ENCODE measurements at regions not wholly inside any gene's neighbourhood (a gene's known extent, or its start where the extent isn't known, plus 50 kb on each side); places are given as distances from the start of the nearest gene placed in this dataset.

DNA sequence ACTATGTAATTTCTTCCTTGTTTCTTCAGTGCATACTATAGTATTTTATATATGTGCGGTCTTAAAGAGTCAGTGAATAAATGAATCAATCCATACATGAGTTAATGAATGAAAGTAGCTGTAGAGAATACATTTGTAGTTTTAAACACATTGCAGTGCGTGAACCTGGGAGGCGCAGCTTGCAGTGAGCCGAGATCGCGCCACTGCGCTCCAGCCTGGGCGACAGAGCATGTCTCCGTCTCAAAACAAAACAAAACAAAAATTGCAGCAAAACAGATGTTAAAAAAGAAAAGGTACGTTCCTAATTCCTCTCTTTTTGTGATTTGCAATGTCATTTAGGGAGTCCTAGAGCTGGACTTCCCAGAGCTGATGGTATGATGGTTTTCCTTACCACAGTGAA is 1144.8 kb upstream of the FANCL start:
- Histone ChIP-seq H3K27ac (no peak overlapping the region), H3K27me3 (no peaks in the 10 kb centered on the region), H3K36me3 (no peaks in the 10 kb centered on the region), H3K4me3 (no peak overlapping the region), H3K9me3 (no peaks in the 10 kb centered on the region), H3K4me1 (no peaks in the 10 kb centered on the region)
- TF ChIP-seq, protein P1, sequence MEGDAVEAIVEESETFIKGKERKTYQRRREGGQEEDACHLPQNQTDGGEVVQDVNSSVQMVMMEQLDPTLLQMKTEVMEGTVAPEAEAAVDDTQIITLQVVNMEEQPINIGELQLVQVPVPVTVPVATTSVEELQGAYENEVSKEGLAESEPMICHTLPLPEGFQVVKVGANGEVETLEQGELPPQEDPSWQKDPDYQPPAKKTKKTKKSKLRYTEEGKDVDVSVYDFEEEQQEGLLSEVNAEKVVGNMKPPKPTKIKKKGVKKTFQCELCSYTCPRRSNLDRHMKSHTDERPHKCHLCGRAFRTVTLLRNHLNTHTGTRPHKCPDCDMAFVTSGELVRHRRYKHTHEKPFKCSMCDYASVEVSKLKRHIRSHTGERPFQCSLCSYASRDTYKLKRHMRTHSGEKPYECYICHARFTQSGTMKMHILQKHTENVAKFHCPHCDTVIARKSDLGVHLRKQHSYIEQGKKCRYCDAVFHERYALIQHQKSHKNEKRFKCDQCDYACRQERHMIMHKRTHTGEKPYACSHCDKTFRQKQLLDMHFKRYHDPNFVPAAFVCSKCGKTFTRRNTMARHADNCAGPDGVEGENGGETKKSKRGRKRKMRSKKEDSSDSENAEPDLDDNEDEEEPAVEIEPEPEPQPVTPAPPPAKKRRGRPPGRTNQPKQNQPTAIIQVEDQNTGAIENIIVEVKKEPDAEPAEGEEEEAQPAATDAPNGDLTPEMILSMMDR (IDR thresholded peaks at IDR 0.05), result no peak
- no peak for TF ChIP-seq POLR2A (IDR thresholded peaks at IDR 0.05)
- TF ChIP-seq POLR2AphosphoS5 (IDR thresholded peaks at IDR 0.05), result no peak
- no peak for DNase-seq (ENCODE audit: low spot score in 2 of 2)
- intact Hi-C loops (cut with DNase I; ENCODE audit: low total_unique reads), result no loop called here

GRCh38 chr2:59383473-59383872 is 1142.3 kb upstream of the FANCL start:
- Histone ChIP-seq H3K36me3 (no peaks in the 10 kb centered on the region), H3K9me3 (peaks cover 0 to 6% of the 10 kb centered on the region in 2 donors), H3K4me1 (no peaks in the 10 kb centered on the region), H3K27ac (no peak overlapping the region), H3K4me3 (no peak overlapping the region), H3K27me3 (no peaks in the 10 kb centered on the region)
- intact Hi-C loops (cut with DNase I; ENCODE audit: low total_unique reads), result no loop called here
- no peak for DNase-seq (ENCODE audit: low spot score in 2 of 2)
- TF ChIP-seq, protein P1 (IDR thresholded peaks at IDR 0.05), result no peak
- no peak for TF ChIP-seq POLR2AphosphoS5 (IDR thresholded peaks at IDR 0.05)
- TF ChIP-seq POLR2A (IDR thresholded peaks at IDR 0.05), result no peak

DNA sequence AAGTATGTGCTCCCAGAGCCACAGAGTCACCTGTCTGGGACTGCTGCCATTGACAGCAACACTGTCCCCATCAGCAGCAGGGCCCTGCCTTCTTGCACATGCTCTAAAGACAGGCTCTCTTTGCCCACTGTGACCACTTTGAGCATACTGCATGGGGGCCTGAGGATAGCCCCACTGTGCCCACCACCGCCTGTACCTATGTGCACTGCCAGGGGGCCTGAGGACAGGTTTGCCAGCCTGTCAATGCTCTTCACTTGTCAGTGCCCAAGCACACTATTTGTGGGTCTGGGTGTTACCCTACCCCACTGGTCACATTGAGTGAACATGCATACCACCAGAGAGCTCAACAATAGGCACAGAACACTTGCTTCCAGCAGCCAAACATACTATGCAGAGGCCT is 1137.0 kb upstream of the FANCL start:
- intact Hi-C loops (cut with DNase I; ENCODE audit: low total_unique reads), result no loop called here
- no peak overlapping the region for H3K27ac ChIP-seq
- no peaks in the 10 kb centered on the region for H3K4me1 ChIP-seq
- H3K36me3 ChIP-seq, result no peaks in the 10 kb centered on the region
- H3K4me3 ChIP-seq, result no peak overlapping the region
- H3K9me3 ChIP-seq, result peaks cover 0 to 9% of the 10 kb centered on the region in 2 donors
- TF ChIP-seq POLR2A (IDR thresholded peaks at IDR 0.05), result no peak
- TF ChIP-seq, protein P1 (IDR thresholded peaks at IDR 0.05), result no peak
- TF ChIP-seq POLR2AphosphoS5 (IDR thresholded peaks at IDR 0.05), result no peak
- no peak for DNase-seq (ENCODE audit: low spot score in 2 of 2)
- no peaks in the 10 kb centered on the region for H3K27me3 ChIP-seq

- Histone ChIP-seq H3K36me3 (no peaks in the 10 kb centered on the region), H3K4me1 (no peaks in the 10 kb centered on the region), H3K4me3 (no peak overlapping the region), H3K9me3 (peaks cover 0 to 6% of the 10 kb centered on the region in 2 donors), H3K27ac (no peak overlapping the region), H3K27me3 (no peaks in the 10 kb centered on the region)
- TF ChIP-seq POLR2AphosphoS5 (IDR thresholded peaks at IDR 0.05), result no peak
- TF ChIP-seq, protein P1 (IDR thresholded peaks at IDR 0.05), result no peak
- TF ChIP-seq POLR2A (IDR thresholded peaks at IDR 0.05), result no peak
- no peak for DNase-seq (ENCODE audit: low spot score in 2 of 2)
- intact Hi-C loops (cut with DNase I; ENCODE audit: low total_unique reads), result no loop called here
Measured at GRCh38 chr2:59366288-59366687, 1125.2 kb upstream of the FANCL start.

DNA sequence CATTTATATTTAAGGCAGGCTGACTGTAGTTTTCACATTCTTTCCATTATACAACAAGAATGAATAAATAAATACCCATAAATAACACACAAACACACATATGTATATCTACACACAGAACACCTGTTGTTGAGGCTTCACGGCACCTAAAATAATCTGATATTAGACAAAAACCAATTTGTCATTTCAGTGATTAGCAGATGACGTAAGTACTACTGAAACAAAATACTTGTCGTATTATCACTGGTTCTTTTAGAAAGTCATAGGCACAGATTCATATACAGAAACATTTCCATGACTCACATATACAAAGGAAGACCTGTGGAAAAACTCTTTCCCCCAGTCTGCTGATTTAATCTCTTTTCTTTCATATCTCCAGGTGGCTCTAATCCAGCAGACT is 1113.4 kb upstream of the FANCL start:
- H3K27ac ChIP-seq, result peak overlapping the region; percentile 46 to 52
- TF ChIP-seq POLR2AphosphoS5 (IDR thresholded peaks at IDR 0.05) (no peak), POLR2A (IDR thresholded peaks at IDR 0.05) (no peak)
- TF ChIP-seq, protein P1 (IDR thresholded peaks at IDR 0.05), result no peak
- peaks cover 0 to 4% of the 10 kb centered on the region in 2 donors for H3K4me1 ChIP-seq
- H3K36me3 ChIP-seq, result no peaks in the 10 kb centered on the region
- H3K9me3 ChIP-seq, result no peaks in the 10 kb centered on the region
- intact Hi-C loops (cut with DNase I; ENCODE audit: low total_unique reads), result no loop called here
- no peak for DNase-seq (ENCODE audit: low spot score in 2 of 2)
- H3K4me3 ChIP-seq, result no peak overlapping the region
- no peaks in the 10 kb centered on the region for H3K27me3 ChIP-seq
